HL-60 (cell line): ENCODE measurements at regions not wholly inside any gene's neighbourhood (a gene's known extent, or its start where the extent isn't known, plus 50 kb on each side); places are given as distances from the start of the nearest gene placed in this dataset.

Source experiments
- CTCF ChIP-seq: IDR thresholded peaks from one replicate; pipeline ENCODE4 v1.5.1; 2011; ENCODE audit warnings: low read length, control low read depth, inconsistent platforms; ENCODE audit not compliant: insufficient read depth
- POLR2AphosphoS5 ChIP-seq: IDR thresholded peaks from 2 replicates; pipeline ENCODE4 v1.6.1; 2012; ENCODE audit warnings: low read depth
- SPI1 ChIP-seq: IDR thresholded peaks from 2 replicates; pipeline ENCODE4 v1.6.1; 2012; ENCODE audit warnings: low read depth, mild to moderate bottlenecking, borderline replicate concordance

GRCh38 chr5:125890511-125890931 lies 532.7 kb upstream of the GRAMD2B start:
- TF ChIP-seq POLR2AphosphoS5 = no peak
- no peak for TF ChIP-seq SPI1
- no peak for TF ChIP-seq CTCF
